GM23338 (cell line): ENCODE measurements at regions not wholly inside any gene's neighbourhood (a gene's known extent, or its start where the extent isn't known, plus 50 kb on each side); places are given as distances from the start of the nearest gene placed in this dataset.

Source experiments
- ATAC-seq: fragments of 200-7000 bp; cut with Tn5 transposase; 3 replicates; pipeline ENCODE4 v1.9.1; 2020
- DNase-seq: peaks from one replicate; pipeline ENCODE4 v3.0.0-alpha.2; 2015; ENCODE audit warnings: low spot score
- H2AFZ ChIP-seq: fragments of 200-600 bp; sonication (generic); 2 replicates; pipeline ENCODE4 v1.8.0; 2016; ENCODE audit warnings: antibody characterized with exemption, mild to moderate bottlenecking, moderate library complexity
- H3F3A ChIP-seq: fragments of 200-600 bp; sonication (generic); replicated peaks from 2 replicates; pipeline ENCODE4 v1.8.0; 2017; ENCODE audit warnings: antibody characterized with exemption, mixed run types, low read depth
- H3K27ac ChIP-seq: fragments of 200-600 bp; sonication (generic); 2 replicates; pipeline ENCODE4 v1.6.1; 2016; ENCODE audit warnings: low read depth
- H3K27me3 ChIP-seq: fragments of 200-600 bp; sonication (generic); 2 replicates; pipeline ENCODE4 v1.8.0; 2016; ENCODE audit warnings: mild to moderate bottlenecking, mixed run types, moderate library complexity; ENCODE audit not compliant: insufficient read depth
- H3K36me3 ChIP-seq: fragments of 200-600 bp; sonication (generic); 2 replicates; pipeline ENCODE4 v1.8.0; 2016; ENCODE audit warnings: mild to moderate bottlenecking; ENCODE audit not compliant: insufficient read depth
- H3K4me1 ChIP-seq: fragments of 200-600 bp; sonication (generic); 2 replicates; pipeline ENCODE4 v1.8.0; 2016; ENCODE audit warnings: mild to moderate bottlenecking, moderate library complexity; ENCODE audit not compliant: insufficient read depth
- H3K4me2 ChIP-seq: fragments of 200-600 bp; sonication (generic); 2 replicates; pipeline ENCODE4 v1.7.1; 2017; ENCODE audit warnings: mixed run types
- H3K4me3 ChIP-seq: fragments of 200-600 bp; sonication (generic); 2 replicates; pipeline ENCODE4 v1.6.1; 2016; ENCODE audit warnings: mixed run types
- H3K79me2 ChIP-seq: fragments of 200-600 bp; sonication (generic); replicated peaks from 2 replicates; pipeline ENCODE4 v1.8.0; 2017; ENCODE audit warnings: mild to moderate bottlenecking; ENCODE audit not compliant: insufficient read depth
- H3K9me2 ChIP-seq: fragments of 200-600 bp; sonication (generic); 2 replicates; pipeline ENCODE4 v1.8.0; 2017; ENCODE audit not compliant: insufficient read depth
- H4K20me1 ChIP-seq: fragments of 200-600 bp; sonication (generic); replicated peaks from 2 replicates; pipeline ENCODE4 v1.8.0; 2017; ENCODE audit warnings: mild to moderate bottlenecking; ENCODE audit not compliant: insufficient read depth
- H3K27ac Mint-ChIP-seq: 2 replicates; pipeline ENCODE4 v1.8.0; 2020; ENCODE audit warnings: inconsistent platforms, mild to moderate bottlenecking, moderate library complexity, mixed read lengths
- H3K27me3 Mint-ChIP-seq: 3 replicates; pipeline ENCODE4 v1.8.0; 2022; ENCODE audit warnings: low read depth, mild to moderate bottlenecking, moderate library complexity, mixed read lengths, inconsistent platforms; ENCODE audit not compliant: insufficient read depth, poor library complexity
- H3K36me3 Mint-ChIP-seq: 3 replicates; pipeline ENCODE4 v1.8.0; 2021; ENCODE audit warnings: low read depth, mild to moderate bottlenecking, inconsistent platforms, moderate library complexity, mixed read lengths
- H3K4me1 Mint-ChIP-seq: 3 replicates; pipeline ENCODE4 v1.8.0; 2020; ENCODE audit warnings: mild to moderate bottlenecking, inconsistent platforms, mixed read lengths
- H3K4me3 Mint-ChIP-seq: 3 replicates; pipeline ENCODE4 v1.8.0; 2021; ENCODE audit warnings: moderate library complexity, mild to moderate bottlenecking, inconsistent platforms, mixed read lengths
- H3K9me3 Mint-ChIP-seq: 3 replicates; pipeline ENCODE4 v1.8.0; 2020; ENCODE audit warnings: moderate library complexity, mild to moderate bottlenecking, inconsistent platforms, mixed read lengths
- CREB1 ChIP-seq: fragments of 250-450 bp; sonication (Bioruptor Pico); IDR thresholded peaks from 2 replicates; pipeline ENCODE4 v1.5.0; 2020; ENCODE audit warnings: low read depth, mild to moderate bottlenecking, moderate library complexity
- ETS1 ChIP-seq: IDR thresholded peaks from 2 replicates; pipeline ENCODE4 v1.6.1; 2016; ENCODE audit warnings: antibody characterized with exemption
- EZH2 ChIP-seq: fragments of 200-600 bp; sonication (generic); IDR thresholded peaks from one replicate; pipeline ENCODE4 v1.8.0; 2017; ENCODE audit warnings: antibody characterized with exemption, mild to moderate bottlenecking, low read depth; ENCODE audit not compliant: unreplicated experiment
- EZH2phosphoT487 ChIP-seq: fragments of 200-600 bp; sonication (generic); IDR thresholded peaks from one replicate; pipeline ENCODE4 v1.8.1; 2018; ENCODE audit warnings: antibody characterized with exemption; ENCODE audit not compliant: unreplicated experiment
- JUNB ChIP-seq: IDR thresholded peaks from one replicate; pipeline ENCODE4 v1.6.1; 2016; ENCODE audit warnings: antibody characterized with exemption; ENCODE audit not compliant: unreplicated experiment
- NANOG ChIP-seq: IDR thresholded peaks from 2 replicates; pipeline ENCODE4 v1.6.1; 2016; ENCODE audit warnings: antibody characterized with exemption, borderline replicate concordance
- POLR2AphosphoS5 ChIP-seq: IDR thresholded peaks from 2 replicates; pipeline ENCODE4 v1.6.1; 2016; ENCODE audit warnings: antibody characterized with exemption, low read depth
- STAT1 ChIP-seq: IDR thresholded peaks from one replicate; pipeline ENCODE4 v1.6.1; 2016; ENCODE audit warnings: antibody characterized with exemption; ENCODE audit not compliant: unreplicated experiment
- ZNF114 ChIP-seq: fragments of 250-450 bp; sonication (Bioruptor Pico); IDR thresholded peaks from 2 replicates; pipeline ENCODE4 v1.5.0; 2020; ENCODE audit warnings: mild to moderate bottlenecking, moderate library complexity
- ZNF331 ChIP-seq: fragments of 250-450 bp; sonication (Bioruptor Pico); IDR thresholded peaks from 2 replicates; pipeline ENCODE4 v1.5.0; 2020; ENCODE audit warnings: low read depth, mild to moderate bottlenecking, moderate library complexity
- ZNF462 ChIP-seq: fragments of 250-450 bp; sonication (Bioruptor Pico); IDR thresholded peaks from 2 replicates; pipeline ENCODE4 v1.5.0; 2020; ENCODE audit warnings: mild to moderate bottlenecking, moderate library complexity
- TF ChIP-seq, protein P1 (sequence below): IDR thresholded peaks from one replicate; pipeline ENCODE4 v1.6.1; 2018; ENCODE audit warnings: antibody characterized with exemption; ENCODE audit not compliant: unreplicated experiment
- TF ChIP-seq, protein P2 (sequence below), 2 experiments: fragments of 200-600 bp in 1 of 2; sonication (generic) in 1 of 2; conservative IDR thresholded peaks; 2 replicates each; pipeline versions ENCODE4 v1.5.1 to v1.6.1; 2016 to 2017; ENCODE audit warnings: antibody characterized with exemption in 2 of 2, low read depth in 2 of 2, mild to moderate bottlenecking in 2 of 2, moderate library complexity in 1 of 2

- H3K27ac Mint-ChIP-seq: no peak overlapping the region; the same call in 1 of the 2 replicates
- no peak overlapping the region for H3K4me2 ChIP-seq
- H3K9me3 Mint-ChIP-seq: no peaks in the 10 kb centered on the region
Observed at GRCh38 chr10:43809211-43809930, 160.7 kb upstream of the ZNF32 start.

More at GRCh38 chr10:43809211-43809930, 160.7 kb upstream of the ZNF32 start:
- no peaks in the 10 kb centered on the region for H3K36me3 Mint-ChIP-seq
- Histone ChIP-seq H3F3A (no peaks in the 10 kb centered on the region), H3K4me1 (no peaks in the 10 kb centered on the region), H3K27me3 (no peaks in the 10 kb centered on the region), H3K4me3 (no peak overlapping the region), H3K36me3 (no peaks in the 10 kb centered on the region), H3K9me2 (no peaks in the 10 kb centered on the region), H2AFZ (no peak overlapping the region), H4K20me1 (no peaks in the 10 kb centered on the region), H3K27ac (no peak overlapping the region), H3K79me2 (no peaks in the 10 kb centered on the region)
- H3K27me3 Mint-ChIP-seq: no peaks in the 10 kb centered on the region
- TF ChIP-seq ZNF331 (CRISPR knock-in tag) (no peak), STAT1 (no peak), ZNF462 (no peak), EZH2 (no peak), EZH2phosphoT487 (no peak), ETS1 (no peak), NANOG (no peak), POLR2AphosphoS5 (no peak), JUNB (no peak), CREB1 (no peak), ZNF114 (CRISPR knock-in tag) (no peak)
- TF ChIP-seq, protein P1, sequence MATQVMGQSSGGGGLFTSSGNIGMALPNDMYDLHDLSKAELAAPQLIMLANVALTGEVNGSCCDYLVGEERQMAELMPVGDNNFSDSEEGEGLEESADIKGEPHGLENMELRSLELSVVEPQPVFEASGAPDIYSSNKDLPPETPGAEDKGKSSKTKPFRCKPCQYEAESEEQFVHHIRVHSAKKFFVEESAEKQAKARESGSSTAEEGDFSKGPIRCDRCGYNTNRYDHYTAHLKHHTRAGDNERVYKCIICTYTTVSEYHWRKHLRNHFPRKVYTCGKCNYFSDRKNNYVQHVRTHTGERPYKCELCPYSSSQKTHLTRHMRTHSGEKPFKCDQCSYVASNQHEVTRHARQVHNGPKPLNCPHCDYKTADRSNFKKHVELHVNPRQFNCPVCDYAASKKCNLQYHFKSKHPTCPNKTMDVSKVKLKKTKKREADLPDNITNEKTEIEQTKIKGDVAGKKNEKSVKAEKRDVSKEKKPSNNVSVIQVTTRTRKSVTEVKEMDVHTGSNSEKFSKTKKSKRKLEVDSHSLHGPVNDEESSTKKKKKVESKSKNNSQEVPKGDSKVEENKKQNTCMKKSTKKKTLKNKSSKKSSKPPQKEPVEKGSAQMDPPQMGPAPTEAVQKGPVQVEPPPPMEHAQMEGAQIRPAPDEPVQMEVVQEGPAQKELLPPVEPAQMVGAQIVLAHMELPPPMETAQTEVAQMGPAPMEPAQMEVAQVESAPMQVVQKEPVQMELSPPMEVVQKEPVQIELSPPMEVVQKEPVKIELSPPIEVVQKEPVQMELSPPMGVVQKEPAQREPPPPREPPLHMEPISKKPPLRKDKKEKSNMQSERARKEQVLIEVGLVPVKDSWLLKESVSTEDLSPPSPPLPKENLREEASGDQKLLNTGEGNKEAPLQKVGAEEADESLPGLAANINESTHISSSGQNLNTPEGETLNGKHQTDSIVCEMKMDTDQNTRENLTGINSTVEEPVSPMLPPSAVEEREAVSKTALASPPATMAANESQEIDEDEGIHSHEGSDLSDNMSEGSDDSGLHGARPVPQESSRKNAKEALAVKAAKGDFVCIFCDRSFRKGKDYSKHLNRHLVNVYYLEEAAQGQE: no peak
- TF ChIP-seq, protein P2, sequence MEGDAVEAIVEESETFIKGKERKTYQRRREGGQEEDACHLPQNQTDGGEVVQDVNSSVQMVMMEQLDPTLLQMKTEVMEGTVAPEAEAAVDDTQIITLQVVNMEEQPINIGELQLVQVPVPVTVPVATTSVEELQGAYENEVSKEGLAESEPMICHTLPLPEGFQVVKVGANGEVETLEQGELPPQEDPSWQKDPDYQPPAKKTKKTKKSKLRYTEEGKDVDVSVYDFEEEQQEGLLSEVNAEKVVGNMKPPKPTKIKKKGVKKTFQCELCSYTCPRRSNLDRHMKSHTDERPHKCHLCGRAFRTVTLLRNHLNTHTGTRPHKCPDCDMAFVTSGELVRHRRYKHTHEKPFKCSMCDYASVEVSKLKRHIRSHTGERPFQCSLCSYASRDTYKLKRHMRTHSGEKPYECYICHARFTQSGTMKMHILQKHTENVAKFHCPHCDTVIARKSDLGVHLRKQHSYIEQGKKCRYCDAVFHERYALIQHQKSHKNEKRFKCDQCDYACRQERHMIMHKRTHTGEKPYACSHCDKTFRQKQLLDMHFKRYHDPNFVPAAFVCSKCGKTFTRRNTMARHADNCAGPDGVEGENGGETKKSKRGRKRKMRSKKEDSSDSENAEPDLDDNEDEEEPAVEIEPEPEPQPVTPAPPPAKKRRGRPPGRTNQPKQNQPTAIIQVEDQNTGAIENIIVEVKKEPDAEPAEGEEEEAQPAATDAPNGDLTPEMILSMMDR (conservative IDR thresholded peaks at IDR 0.05; ENCODE audit: low read depth in 2 of 2): no peak
- DNase-seq (no peak), ATAC-seq (no peak)
- peaks cover 2% of the 10 kb centered on the region; the same call in 2 of the 3 replicates for H3K4me1 Mint-ChIP-seq
- H3K4me3 Mint-ChIP-seq: no peak overlapping the region
